Suprapubic skin (tissue), 3 donors: ENCODE measurements at regions not wholly inside any gene's neighbourhood (a gene's known extent, or its start where the extent isn't known, plus 50 kb on each side); places are given as distances from the start of the nearest gene placed in this dataset.

Source experiments
- POLR2AphosphoS5 ChIP-seq, 3 donors: sonication (generic); formaldehyde crosslinking; IDR thresholded peaks; one replicate each; pipeline ENCODE4 v1.6.1; 2017; ENCODE audit warnings: antibody characterized with exemption in 3 of 3
- TF ChIP-seq, protein P1 (sequence below), 2 donors: fragments of 200-600 bp in 1 of 2; fragments of 450-650 bp in 1 of 2; sonication (generic) in 1 of 2; IDR thresholded peaks; one replicate each; pipeline ENCODE4 v1.5.1; 2016 to 2019; ENCODE audit warnings: antibody characterized with exemption in 2 of 2, mild to moderate bottlenecking in 1 of 2, moderate library complexity in 1 of 2

- TF ChIP-seq POLR2AphosphoS5 (IDR thresholded peaks at IDR 0.05) = no peak
- TF ChIP-seq, protein P1, sequence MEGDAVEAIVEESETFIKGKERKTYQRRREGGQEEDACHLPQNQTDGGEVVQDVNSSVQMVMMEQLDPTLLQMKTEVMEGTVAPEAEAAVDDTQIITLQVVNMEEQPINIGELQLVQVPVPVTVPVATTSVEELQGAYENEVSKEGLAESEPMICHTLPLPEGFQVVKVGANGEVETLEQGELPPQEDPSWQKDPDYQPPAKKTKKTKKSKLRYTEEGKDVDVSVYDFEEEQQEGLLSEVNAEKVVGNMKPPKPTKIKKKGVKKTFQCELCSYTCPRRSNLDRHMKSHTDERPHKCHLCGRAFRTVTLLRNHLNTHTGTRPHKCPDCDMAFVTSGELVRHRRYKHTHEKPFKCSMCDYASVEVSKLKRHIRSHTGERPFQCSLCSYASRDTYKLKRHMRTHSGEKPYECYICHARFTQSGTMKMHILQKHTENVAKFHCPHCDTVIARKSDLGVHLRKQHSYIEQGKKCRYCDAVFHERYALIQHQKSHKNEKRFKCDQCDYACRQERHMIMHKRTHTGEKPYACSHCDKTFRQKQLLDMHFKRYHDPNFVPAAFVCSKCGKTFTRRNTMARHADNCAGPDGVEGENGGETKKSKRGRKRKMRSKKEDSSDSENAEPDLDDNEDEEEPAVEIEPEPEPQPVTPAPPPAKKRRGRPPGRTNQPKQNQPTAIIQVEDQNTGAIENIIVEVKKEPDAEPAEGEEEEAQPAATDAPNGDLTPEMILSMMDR (IDR thresholded peaks at IDR 0.05) = no peak
These were observed 165.4 kb downstream of the SUCLA2 start for GRCh38 chr13:47835470-47836228.
